HCT116 (cell line): ENCODE measurements at regions not wholly inside any gene's neighbourhood (a gene's known extent, or its start where the extent isn't known, plus 50 kb on each side); places are given as distances from the start of the nearest gene placed in this dataset.

Experiments
- ATAC-seq: fragments of 200-7000 bp; cut with Tn5 transposase; 2 replicates; pipeline ENCODE4 v1.9.1; 2020; ENCODE audit warnings: mild to moderate bottlenecking, moderate library complexity
- BruUV-seq: library from RNA; stranded (reverse); fragments of 400-500 nt; replicated peaks from 2 replicates; lab custom pipeline; 2021; lab: Mats Ljungman, UMichigan
- CTCF ChIA-PET: fragments of 300-600 bp; sonication (Branson Sonifier 250); formaldehyde crosslinking; loops from one replicate; lab custom pipeline; 2021; ENCODE audit warnings: antibody characterized with exemption; lab: Charles Lee
- POLR2A ChIA-PET: fragments of 300-600, 350-600 bp; sonication (Branson Sonifier 250); formaldehyde crosslinking; loops from one replicate; lab custom pipeline; 2021; ENCODE audit warnings: antibody characterized with exemption; lab: Charles Lee
- RAD21 ChIA-PET, 2 experiments: fragments of 300-600 bp; sonication (Branson Sonifier 250); formaldehyde crosslinking; loops; one replicate each; lab custom pipeline; 2023; ENCODE audit warnings: low total read pairs in 2 of 2; ENCODE audit not compliant: uncharacterized antibody in 2 of 2, unreplicated experiment in 2 of 2, low non-redundant PET in 1 of 2; lab: Charles Lee
- DNase-seq: peaks from one replicate; pipeline ENCODE4 v3.0.0-alpha.2; 2010; ENCODE audit warnings: low read depth, low spot score
- H2AFZ ChIP-seq: fragments of 200-600 bp; shearing (Covaris generic), sonication (generic); 2 replicates; pipeline ENCODE4 v1.6.1; 2017; ENCODE audit warnings: low read depth, mixed run types, mixed read lengths, antibody characterized with exemption, low read length; ENCODE audit not compliant: poor library complexity, severe bottlenecking
- H3K27ac ChIP-seq: 2 replicates; pipeline ENCODE4 v1.5.1; 2012; ENCODE audit warnings: low read depth, low read length
- H3K27me3 ChIP-seq: fragments of 200-600 bp; sonication (generic); 2 replicates; pipeline ENCODE4 v1.6.1; 2016; ENCODE audit warnings: mixed run types, low read length, mixed read lengths; ENCODE audit not compliant: insufficient read depth
- H3K36me3 ChIP-seq, 2 experiments: fragments of 200-500 bp in 1 of 2; fragments of 200-600 bp in 1 of 2; sonication (Bioruptor generic) in 1 of 2; sonication (generic) in 1 of 2; 2 replicates each; pipeline versions ENCODE4 v1.5.1 to v1.6.1; 2014 to 2016; ENCODE audit warnings: low read length in 2 of 2, inconsistent platforms in 1 of 2, mixed read lengths in 1 of 2, mixed run types in 1 of 2; ENCODE audit not compliant: insufficient read depth in 2 of 2, control insufficient read depth in 1 of 2
- H3K4me1 ChIP-seq, 2 experiments: fragments of 200-600 bp in 1 of 2; sonication (generic) in 1 of 2; 2 replicates each; pipeline versions ENCODE4 v1.5.1 to v1.6.1; 2012 to 2017; ENCODE audit warnings: low read length in 2 of 2, inconsistent platforms in 1 of 2, mild to moderate bottlenecking in 1 of 2, mixed read lengths in 1 of 2, mixed run types in 1 of 2, moderate library complexity in 1 of 2; ENCODE audit not compliant: insufficient read depth in 2 of 2, control insufficient read depth in 1 of 2
- H3K4me2 ChIP-seq: fragments of 200-600 bp; sonication (generic); 2 replicates; pipeline ENCODE4 v1.6.1; 2017; ENCODE audit warnings: mixed run types, low read length, mixed read lengths
- H3K4me3 ChIP-seq, 2 experiments: fragments of 200-600 bp in 1 of 2; sonication (generic) in 1 of 2; replicated peaks in 1 of 2; 2 replicates each; pipeline ENCODE4 v1.5.1; 2011 to 2016; ENCODE audit warnings: low read length in 2 of 2, control low read depth in 1 of 2, low read depth in 1 of 2, mild to moderate bottlenecking in 1 of 2, mixed read lengths in 1 of 2, mixed run types in 1 of 2
- H3K79me2 ChIP-seq: fragments of 200-600 bp; sonication (generic); 2 replicates; pipeline ENCODE4 v1.6.1; 2017; ENCODE audit warnings: mild to moderate bottlenecking, mixed run types, low read length, moderate library complexity, mixed read lengths; ENCODE audit not compliant: insufficient read depth
- H3K9ac ChIP-seq: fragments of 200-600 bp; sonication (generic); 2 replicates; pipeline ENCODE4 v1.6.1; 2016; ENCODE audit warnings: low read length, mixed read lengths
- H3K9me2 ChIP-seq: fragments of 200-600 bp; sonication (generic), shearing (Covaris generic); 2 replicates; pipeline ENCODE4 v1.6.1; 2017; ENCODE audit warnings: mixed run types, mild to moderate bottlenecking, moderate library complexity; ENCODE audit not compliant: insufficient read depth
- H3K9me3 ChIP-seq, 2 experiments: fragments of 200-500 bp in 1 of 2; fragments of 200-600 bp in 1 of 2; sonication (Bioruptor generic) in 1 of 2; sonication (generic) in 1 of 2; 2 replicates each; pipeline ENCODE4 v1.6.1; 2014 to 2017; ENCODE audit warnings: low read length in 2 of 2, mixed read lengths in 2 of 2, inconsistent platforms in 1 of 2, low read depth in 1 of 2, mild to moderate bottlenecking in 1 of 2, mixed run types in 1 of 2, moderate library complexity in 1 of 2; ENCODE audit not compliant: control insufficient read depth in 1 of 2, insufficient read depth in 1 of 2
- H4K20me1 ChIP-seq: fragments of 200-600 bp; sonication (generic), shearing (Covaris generic); 2 replicates; pipeline ENCODE4 v1.6.1; 2017; ENCODE audit warnings: mixed run types, mild to moderate bottlenecking, moderate library complexity; ENCODE audit not compliant: insufficient read depth
- CBX3 ChIP-seq: IDR thresholded peaks from 2 replicates; pipeline ENCODE4 v1.6.1; 2012; ENCODE audit warnings: low read depth
- CEBPB ChIP-seq: IDR thresholded peaks from 2 replicates; pipeline ENCODE4 v1.6.1; 2012; ENCODE audit warnings: low read depth
- EGR1 ChIP-seq: IDR thresholded peaks from 2 replicates; pipeline ENCODE4 v1.6.1; 2012; ENCODE audit warnings: low read depth
- ELF1 ChIP-seq: IDR thresholded peaks from 2 replicates; pipeline ENCODE4 v1.6.1; 2012; ENCODE audit warnings: low read depth, borderline replicate concordance
- EZH2 ChIP-seq: fragments of 200-600 bp; sonication (generic); IDR thresholded peaks from 2 replicates; pipeline ENCODE4 v1.6.1; 2017; ENCODE audit warnings: antibody characterized with exemption, mixed run types
- EZH2phosphoT487 ChIP-seq: fragments of 200-600 bp; IDR thresholded peaks from 2 replicates; pipeline ENCODE4 v1.6.1; 2018; ENCODE audit warnings: antibody characterized with exemption, borderline replicate concordance
- JUND ChIP-seq: IDR thresholded peaks from 2 replicates; pipeline ENCODE4 v1.6.1; 2012
- MAX ChIP-seq: IDR thresholded peaks from 2 replicates; pipeline ENCODE4 v1.6.1; 2012
- POLR2A ChIP-seq: IDR thresholded peaks from 2 replicates; pipeline ENCODE4 v1.7.0; 2011; ENCODE audit warnings: borderline replicate concordance; ENCODE audit not compliant: insufficient read depth, insufficient read length; ENCODE audit errors: extremely low read depth
- POLR2AphosphoS5 ChIP-seq: IDR thresholded peaks from 2 replicates; pipeline ENCODE4 v1.6.1; 2011; ENCODE audit warnings: mild to moderate bottlenecking, low read depth, low read length, moderate library complexity
- RAD21 ChIP-seq: IDR thresholded peaks from 2 replicates; pipeline ENCODE4 v1.6.1; 2012; ENCODE audit warnings: low read depth, mild to moderate bottlenecking
- SP1 ChIP-seq: IDR thresholded peaks from 2 replicates; pipeline ENCODE4 v1.6.1; 2012; ENCODE audit warnings: low read depth
- YY1 ChIP-seq: IDR thresholded peaks from 2 replicates; pipeline ENCODE4 v1.6.1; 2011; ENCODE audit warnings: low read length, low read depth, moderate library complexity, mild to moderate bottlenecking; ENCODE audit not compliant: insufficient replicate concordance; ENCODE audit errors: extremely low read depth
- ZFX ChIP-seq: fragments of 450-650 bp; IDR thresholded peaks from 2 replicates; pipeline ENCODE4 v1.6.1; 2017
- ZNF274 ChIP-seq: fragments of 200-500 bp; sonication (Bioruptor generic); IDR thresholded peaks from 2 replicates; pipeline ENCODE4 v1.6.1; 2014; ENCODE audit warnings: mild to moderate bottlenecking, low read depth, low read length, inconsistent platforms
- intact Hi-C: fragments of 100-400 bp; cut with micrococcal nuclease; formaldehyde crosslinking; loops from 2 replicates; pipeline ENCODE4 v1.10.0; 2022

GRCh38 chr12:88432531-88433490, 147.5 kb downstream of the KITLG start:
- intact Hi-C loops, result no loop called here
- RAD21 ChIA-PET, result no interaction called here
- H3K36me3 ChIP-seq, result no peaks in the 10 kb centered on the region
- no peaks in the 10 kb centered on the region for H3K27me3 ChIP-seq
- TF ChIP-seq JUND (no peak), EZH2 (no peak), ELF1 (no peak), CEBPB (no peak), CBX3 (no peak), POLR2A (no peak), YY1 (no peak), EGR1 (no peak), POLR2AphosphoS5 (no peak), ZFX (no peak), EZH2phosphoT487 (no peak), SP1 (no peak), ZNF274 (no peak), MAX (no peak), RAD21 (no peak)
- no peak overlapping the region for H3K27ac ChIP-seq
- ATAC-seq (no peak), DNase-seq (no peak)
- CTCF ChIA-PET, result no interaction called here
- no peaks in the 10 kb centered on the region for H3K4me1 ChIP-seq
- H3K9ac ChIP-seq, result no peak overlapping the region
- POLR2A ChIA-PET, result no interaction called here
- H3K4me3 ChIP-seq, result no peak overlapping the region
- BruUV-seq, result no TSS peak
- H3K4me2 ChIP-seq, result no peak overlapping the region
- H4K20me1 ChIP-seq, result no peaks in the 10 kb centered on the region
- no peaks in the 10 kb centered on the region for H3K9me2 ChIP-seq
- H3K79me2 ChIP-seq, result no peaks in the 10 kb centered on the region
- no peaks in the 10 kb centered on the region for H3K9me3 ChIP-seq
- H2AFZ ChIP-seq, result no peak overlapping the region
